Calu3 (cell line): ENCODE measurements at regions not wholly inside any gene's neighbourhood (a gene's known extent, or its start where the extent isn't known, plus 50 kb on each side); places are given as distances from the start of the nearest gene placed in this dataset.

Experiments used
- BruUV-seq: library from RNA; stranded (reverse); fragments of 400-500 nt; replicated peaks from 2 replicates; lab custom pipeline; 2021; lab: Mats Ljungman, UMichigan
- CTCF ChIA-PET: fragments of 300-600 bp; sonication (Branson Sonifier 250); formaldehyde crosslinking; loops from one replicate; lab custom pipeline; 2022; ENCODE audit warnings: antibody characterized with exemption; lab: Charles Lee
- DNase-seq: peaks from one replicate; pipeline ENCODE4 v3.0.0; 2022
- H3K27ac Mint-ChIP-seq: one replicate; pipeline ENCODE4 v1.8.0; 2022; ENCODE audit warnings: mixed read lengths; ENCODE audit not compliant: unreplicated experiment
- H3K27me3 Mint-ChIP-seq: one replicate; pipeline ENCODE4 v1.8.0; 2022; ENCODE audit warnings: mixed read lengths; ENCODE audit not compliant: unreplicated experiment
- H3K36me3 Mint-ChIP-seq: one replicate; pipeline ENCODE4 v1.8.0; 2022; ENCODE audit warnings: mild to moderate bottlenecking, moderate library complexity, mixed read lengths; ENCODE audit not compliant: insufficient read depth, unreplicated experiment
- H3K4me1 Mint-ChIP-seq: one replicate; pipeline ENCODE4 v1.8.0; 2022; ENCODE audit warnings: mild to moderate bottlenecking, low read depth, mixed read lengths; ENCODE audit not compliant: unreplicated experiment
- H3K4me3 Mint-ChIP-seq: one replicate; pipeline ENCODE4 v1.8.0; 2022; ENCODE audit warnings: mild to moderate bottlenecking, low read depth, moderate library complexity, mixed read lengths; ENCODE audit not compliant: unreplicated experiment
- H3K9me3 Mint-ChIP-seq: one replicate; pipeline ENCODE4 v1.8.0; 2022; ENCODE audit warnings: low read depth, mixed read lengths; ENCODE audit not compliant: unreplicated experiment
- intact Hi-C: fragments of 100-400 bp; cut with micrococcal nuclease; formaldehyde crosslinking; loops from one replicate; pipeline ENCODE4 v1.10.0; 2022; ENCODE audit not compliant: unreplicated experiment
- TF ChIP-seq, protein P1 (sequence below): fragments of 200-600 bp; IDR thresholded peaks from one replicate; pipeline ENCODE4 v1.8.0; 2022; ENCODE audit warnings: antibody characterized with exemption; ENCODE audit not compliant: unreplicated experiment

- intact Hi-C loops = no loop called here
- no peaks in the 10 kb centered on the region for H3K36me3 Mint-ChIP-seq
- H3K4me3 Mint-ChIP-seq = no peak overlapping the region
- H3K4me1 Mint-ChIP-seq = no peaks in the 10 kb centered on the region
- CTCF ChIA-PET = no interaction called here
- no peak for DNase-seq
- TF ChIP-seq, protein P1, sequence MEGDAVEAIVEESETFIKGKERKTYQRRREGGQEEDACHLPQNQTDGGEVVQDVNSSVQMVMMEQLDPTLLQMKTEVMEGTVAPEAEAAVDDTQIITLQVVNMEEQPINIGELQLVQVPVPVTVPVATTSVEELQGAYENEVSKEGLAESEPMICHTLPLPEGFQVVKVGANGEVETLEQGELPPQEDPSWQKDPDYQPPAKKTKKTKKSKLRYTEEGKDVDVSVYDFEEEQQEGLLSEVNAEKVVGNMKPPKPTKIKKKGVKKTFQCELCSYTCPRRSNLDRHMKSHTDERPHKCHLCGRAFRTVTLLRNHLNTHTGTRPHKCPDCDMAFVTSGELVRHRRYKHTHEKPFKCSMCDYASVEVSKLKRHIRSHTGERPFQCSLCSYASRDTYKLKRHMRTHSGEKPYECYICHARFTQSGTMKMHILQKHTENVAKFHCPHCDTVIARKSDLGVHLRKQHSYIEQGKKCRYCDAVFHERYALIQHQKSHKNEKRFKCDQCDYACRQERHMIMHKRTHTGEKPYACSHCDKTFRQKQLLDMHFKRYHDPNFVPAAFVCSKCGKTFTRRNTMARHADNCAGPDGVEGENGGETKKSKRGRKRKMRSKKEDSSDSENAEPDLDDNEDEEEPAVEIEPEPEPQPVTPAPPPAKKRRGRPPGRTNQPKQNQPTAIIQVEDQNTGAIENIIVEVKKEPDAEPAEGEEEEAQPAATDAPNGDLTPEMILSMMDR = no peak
- no peaks in the 10 kb centered on the region for H3K27me3 Mint-ChIP-seq
- no peak overlapping the region for H3K27ac Mint-ChIP-seq
- H3K9me3 Mint-ChIP-seq = peaks cover 1% of the 10 kb centered on the region
- BruUV-seq = no TSS peak
These were observed 87.8 kb upstream of the FAT3 start for GRCh38 chr11:92136797-92137196.

DNA sequence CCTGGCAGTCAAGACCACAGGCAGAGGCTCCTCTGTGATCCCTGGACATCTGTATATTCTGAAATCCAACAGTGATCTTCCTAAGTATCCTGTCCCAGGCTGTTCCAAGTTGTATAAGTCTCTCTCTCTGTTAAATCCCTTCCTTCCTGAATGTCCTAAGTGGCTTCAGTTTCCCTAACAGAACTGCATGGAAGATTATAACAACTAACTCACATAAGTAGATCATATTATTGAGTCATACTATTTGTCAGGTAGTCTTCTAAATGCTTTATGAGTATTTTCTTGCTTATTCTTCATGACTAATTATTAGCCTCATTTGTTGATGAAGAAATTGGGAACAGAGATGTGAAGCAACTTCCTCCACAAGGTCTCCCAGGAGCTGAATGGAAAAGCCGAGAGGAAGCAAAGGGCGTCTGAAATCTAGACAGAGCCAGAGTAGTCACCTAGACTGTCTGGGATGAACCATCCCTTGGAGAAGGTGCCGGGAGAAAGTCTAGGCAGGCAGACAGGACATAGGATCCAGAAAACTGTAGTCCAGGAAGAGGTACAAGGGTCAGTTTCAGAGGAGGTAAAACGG, 93.2 kb upstream of the FAT3 start:
- intact Hi-C loops = no loop called here
- Mint-ChIP-seq H3K27me3 (no peaks in the 10 kb centered on the region), H3K9me3 (peaks cover 5% of the 10 kb centered on the region), H3K4me1 (no peaks in the 10 kb centered on the region), H3K4me3 (no peak overlapping the region), H3K36me3 (no peaks in the 10 kb centered on the region), H3K27ac (no peak overlapping the region)
- CTCF ChIA-PET = no interaction called here
- TF ChIP-seq, protein P1 = no peak
- BruUV-seq = no TSS peak
- DNase-seq = no peak

GRCh38 chr11:92130421-92130831, 94.2 kb upstream of the FAT3 start:
- CTCF ChIA-PET = no interaction called here
- intact Hi-C loops = no loop called here
- Mint-ChIP-seq H3K36me3 (no peaks in the 10 kb centered on the region), H3K4me1 (no peaks in the 10 kb centered on the region), H3K4me3 (no peak overlapping the region), H3K27me3 (no peaks in the 10 kb centered on the region), H3K27ac (no peak overlapping the region), H3K9me3 (peaks cover 5% of the 10 kb centered on the region)
- BruUV-seq = no TSS peak
- TF ChIP-seq, protein P1 = no peak
- DNase-seq = no peak

- Mint-ChIP-seq H3K9me3 (peaks cover 5% of the 10 kb centered on the region), H3K27me3 (no peaks in the 10 kb centered on the region), H3K4me1 (no peaks in the 10 kb centered on the region), H3K4me3 (no peak overlapping the region), H3K36me3 (no peaks in the 10 kb centered on the region), H3K27ac (no peak overlapping the region)
- TF ChIP-seq, protein P1 = no peak
- CTCF ChIA-PET = no interaction called here
- DNase-seq = no peak
- intact Hi-C loops = no loop called here
- no TSS peak for BruUV-seq
These were observed 94.8 kb upstream of the FAT3 start for GRCh38 chr11:92129811-92130210.
